CD14-positive monocyte (primary cell): ENCODE measurements at regions not wholly inside any gene's neighbourhood (a gene's known extent, or its start where the extent isn't known, plus 50 kb on each side); places are given as distances from the start of the nearest gene placed in this dataset.

Experiments used
- DNase-seq, 3 donors: peaks; one replicate each; pipeline ENCODE4 v3.0.0-alpha.2; 2011 to 2022
- H2AFZ ChIP-seq: 2 replicates; pipeline ENCODE4 v1.6.0; 2012; ENCODE audit warnings: mild to moderate bottlenecking, low read depth, low read length, inconsistent platforms; ENCODE audit not compliant: insufficient read depth, poor library complexity, severe bottlenecking
- H3K27ac ChIP-seq, 2 donors: 1 replicate in 1 of 2; 2 replicates in 1 of 2; pipeline ENCODE4 v1.5.1; 2012 to 2013; ENCODE audit warnings: low read length in 2 of 2, control low read depth in 1 of 2, inconsistent platforms in 1 of 2, low read depth in 1 of 2, mild to moderate bottlenecking in 1 of 2
- H3K27me3 ChIP-seq, 2 donors: one replicate each; pipeline versions ENCODE4 v1.6.0 to v1.6.1; 2011 to 2013; ENCODE audit warnings: low read length in 2 of 2; ENCODE audit not compliant: control insufficient read depth in 2 of 2, insufficient read depth in 2 of 2
- H3K36me3 ChIP-seq, 2 donors: replicated peaks in 1 of 2; 1 replicate in 1 of 2; 2 replicates in 1 of 2; pipeline versions ENCODE4 v1.5.1 to v1.6.1; 2012 to 2013; ENCODE audit warnings: low read length in 2 of 2, control low read depth in 1 of 2, inconsistent platforms in 1 of 2, mild to moderate bottlenecking in 1 of 2; ENCODE audit not compliant: insufficient read depth in 2 of 2, control insufficient read depth in 1 of 2
- H3K4me1 ChIP-seq, 2 donors: 1 replicate in 1 of 2; 2 replicates in 1 of 2; pipeline versions ENCODE4 v1.5.1 to v1.6.1; 2012 to 2013; ENCODE audit warnings: low read length in 2 of 2, control low read depth in 1 of 2, inconsistent platforms in 1 of 2, mild to moderate bottlenecking in 1 of 2, moderate library complexity in 1 of 2; ENCODE audit not compliant: insufficient read depth in 2 of 2, control insufficient read depth in 1 of 2
- H3K4me2 ChIP-seq: replicated peaks from 2 replicates; pipeline ENCODE3; 2012; ENCODE audit warnings: low read length, moderate library complexity, mild to moderate bottlenecking; ENCODE audit not compliant: poor library complexity, severe bottlenecking; ENCODE audit errors: extremely low read depth
- H3K4me3 ChIP-seq, 3 experiments: fragments of 200-600 bp in 1 of 3; sonication (generic) in 1 of 3; replicated peaks in 1 of 3; 1 replicate in 2 of 3; 2 replicates in 1 of 3; pipeline ENCODE4 v1.5.1; 2011 to 2013; ENCODE audit warnings: low read length in 3 of 3, mild to moderate bottlenecking in 3 of 3, control low read depth in 2 of 3, low read depth in 2 of 3, inconsistent platforms in 1 of 3, moderate library complexity in 1 of 3
- H3K79me2 ChIP-seq: 2 replicates; pipeline ENCODE4 v1.6.0; 2012; ENCODE audit warnings: mild to moderate bottlenecking, control low read depth, inconsistent platforms, low read length, moderate library complexity; ENCODE audit not compliant: insufficient read depth
- H3K9ac ChIP-seq: 2 replicates; pipeline ENCODE4 v1.6.0; 2017; ENCODE audit warnings: low read length, mild to moderate bottlenecking; ENCODE audit not compliant: insufficient read depth, poor library complexity, severe bottlenecking
- H3K9me3 ChIP-seq, 2 donors: replicated peaks in 1 of 2; 1 replicate in 1 of 2; 2 replicates in 1 of 2; pipeline versions ENCODE4 v1.5.1 to v1.6.1; 2012 to 2013; ENCODE audit warnings: low read length in 2 of 2, control low read depth in 1 of 2; ENCODE audit not compliant: control insufficient read depth in 1 of 2, insufficient read depth in 1 of 2
- H4K20me1 ChIP-seq: 2 replicates; pipeline ENCODE4 v1.6.0; 2012; ENCODE audit warnings: mild to moderate bottlenecking, low read length, control low read depth, moderate library complexity; ENCODE audit not compliant: insufficient read depth
- H3K27ac Mint-ChIP-seq, 7 donors: one replicate each; pipeline ENCODE4 v1.8.0; 2020; ENCODE audit warnings: mild to moderate bottlenecking in 7 of 7, mixed read lengths in 7 of 7, moderate library complexity in 6 of 7, inconsistent platforms in 2 of 7
- H3K27me3 Mint-ChIP-seq, 3 donors: one replicate each; pipeline ENCODE4 v1.8.0; 2021 to 2022; ENCODE audit warnings: low read depth in 3 of 3, mild to moderate bottlenecking in 3 of 3, mixed read lengths in 3 of 3, moderate library complexity in 3 of 3, inconsistent platforms in 1 of 3
- H3K36me3 Mint-ChIP-seq, 2 donors: one replicate each; pipeline ENCODE4 v1.8.0; 2020; ENCODE audit warnings: mixed read lengths in 2 of 2, inconsistent platforms in 1 of 2, mild to moderate bottlenecking in 1 of 2
- H3K4me1 Mint-ChIP-seq: one replicate; pipeline ENCODE4 v1.8.0; 2020; ENCODE audit warnings: mild to moderate bottlenecking, mixed read lengths
- H3K4me3 Mint-ChIP-seq, 2 donors: one replicate each; pipeline ENCODE4 v1.8.0; 2020; ENCODE audit warnings: mild to moderate bottlenecking in 2 of 2, mixed read lengths in 2 of 2, moderate library complexity in 1 of 2
- H3K9me3 Mint-ChIP-seq, 7 donors: one replicate each; pipeline ENCODE4 v1.8.0; 2020 to 2022; ENCODE audit warnings: mixed read lengths in 7 of 7, mild to moderate bottlenecking in 6 of 7, moderate library complexity in 6 of 7, inconsistent platforms in 2 of 7
- CTCF ChIP-seq: fragments of 200-600 bp; IDR thresholded peaks from one replicate; pipeline ENCODE4 v1.8.0; 2022; ENCODE audit warnings: antibody characterized with exemption, mild to moderate bottlenecking
- WGBS: methylation state at CpG from one replicate; pipeline ENCODE4 v1.1.5; 2013; ENCODE audit warnings: missing lambda C conversion rate; ENCODE audit not compliant: insufficient coverage; 5-methylcytosine and 5-hydroxymethylcytosine counted together
- intact Hi-C, 2 donors: fragments of 100-400 bp; cut with micrococcal nuclease; formaldehyde crosslinking; loops; one replicate each; pipeline versions ENCODE4 v1.15.0 to v1.15.1; 2023

GRCh38 chr4:156322592-156322991, 368.9 kb upstream of the CTSO start:
- no peak overlapping the region for H3K4me3 Mint-ChIP-seq
- Histone ChIP-seq H3K4me2 (no peak overlapping the region), H3K9me3 (no peaks in the 10 kb centered on the region), H3K9ac (no peak overlapping the region), H3K27ac (no peak overlapping the region), H2AFZ (no peak overlapping the region), H3K4me3 (no peak overlapping the region), H3K36me3 (no peaks in the 10 kb centered on the region), H3K4me1 (peaks cover 6 to 9% of the 10 kb centered on the region in 2 donors), H3K27me3 (no peaks in the 10 kb centered on the region), H3K79me2 (no peaks in the 10 kb centered on the region), H4K20me1 (no peaks in the 10 kb centered on the region)
- intact Hi-C loops: no loop called here
- peaks cover 0 to 5% (median 0%) of the 10 kb centered on the region in 7 donors for H3K9me3 Mint-ChIP-seq
- no peak for TF ChIP-seq CTCF
- no peaks in the 10 kb centered on the region for H3K27me3 Mint-ChIP-seq
- peaks cover 6% of the 10 kb centered on the region for H3K4me1 Mint-ChIP-seq
- peak in 1 of 3 donors; percentile 42 for DNase-seq
- H3K36me3 Mint-ChIP-seq: no peaks in the 10 kb centered on the region
- H3K27ac Mint-ChIP-seq: no peak overlapping the region

DNA sequence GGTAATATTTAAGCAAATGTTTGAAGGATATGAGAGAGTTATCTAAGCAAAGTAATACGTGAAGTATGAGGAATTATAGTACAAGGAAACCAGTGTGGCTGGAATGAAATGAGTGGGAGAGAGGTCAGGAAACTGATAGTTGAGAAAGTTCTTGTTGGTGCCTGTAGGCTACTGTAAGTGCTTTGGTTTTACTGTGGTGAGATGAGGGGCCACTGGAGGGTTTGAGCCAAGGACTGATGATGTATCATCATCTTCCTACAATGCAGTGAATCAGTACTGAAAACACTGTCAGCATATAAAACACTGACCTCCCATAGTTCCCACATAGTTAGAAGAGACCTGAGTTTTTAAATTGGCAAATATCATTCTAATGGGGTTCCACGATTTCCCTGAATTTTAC, 367.5 kb upstream of the CTSO start:
- Histone ChIP-seq H3K27ac (no peak overlapping the region), H3K79me2 (no peaks in the 10 kb centered on the region), H3K4me3 (no peak overlapping the region), H3K36me3 (no peaks in the 10 kb centered on the region), H3K27me3 (no peaks in the 10 kb centered on the region), H3K4me1 (peaks cover 0 to 5% of the 10 kb centered on the region in 2 donors), H4K20me1 (no peaks in the 10 kb centered on the region), H2AFZ (no peak overlapping the region), H3K9me3 (peaks cover 0 to 6% of the 10 kb centered on the region in 2 donors), H3K9ac (no peak overlapping the region), H3K4me2 (no peak overlapping the region)
- Mint-ChIP-seq H3K36me3 (no peaks in the 10 kb centered on the region), H3K27ac (no peak overlapping the region), H3K9me3 (peaks cover 4 to 14% (median 5%) of the 10 kb centered on the region in 7 donors), H3K4me3 (no peak overlapping the region), H3K27me3 (no peaks in the 10 kb centered on the region), H3K4me1 (peaks cover 2% of the 10 kb centered on the region)
- intact Hi-C loops: no loop called here
- TF ChIP-seq CTCF: no peak
- DNase-seq: no peak
- WGBS: 92% methylated on average over 1 of the region's 2 CpGs
